Kidney capillary endothelial cell (primary cell): ENCODE measurements at regions not wholly inside any gene's neighbourhood (a gene's known extent, or its start where the extent isn't known, plus 50 kb on each side); places are given as distances from the start of the nearest gene placed in this dataset.
"Not testable (repeated sequence)": the region's sequence is repeated elsewhere in the genome, so short reads cannot be mapped to it uniquely, and the experiment has no call there.

Source experiments
- DNase-seq: peaks from one replicate; pipeline ENCODE4 v3.0.0-alpha.2; 2018; ENCODE audit warnings: low spot score

DNA sequence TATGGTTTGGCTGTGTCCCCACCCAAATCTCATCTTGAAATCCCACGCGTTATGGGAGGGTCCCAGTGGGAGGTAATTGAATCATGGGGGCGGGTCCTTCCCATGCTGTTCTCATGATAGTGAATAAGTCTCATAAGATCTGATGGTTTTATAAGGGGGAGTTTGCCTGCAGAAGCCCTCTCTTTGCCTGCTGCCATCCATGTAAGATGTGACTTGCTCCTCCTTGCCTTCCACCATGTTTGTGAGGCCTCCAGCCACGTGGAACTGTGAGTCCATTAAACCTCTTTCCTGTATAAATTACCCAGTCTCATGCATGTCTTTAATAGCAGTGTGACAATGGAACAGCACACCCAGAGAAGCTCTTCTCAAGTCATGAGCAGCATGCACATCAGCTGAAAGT, 119.1 kb upstream of the CARD11 start:
- DNase-seq = not testable (repeated sequence)

GRCh38 chr7:3164380-3164792, 120.7 kb upstream of the CARD11 start:
- no peak for DNase-seq

DNA sequence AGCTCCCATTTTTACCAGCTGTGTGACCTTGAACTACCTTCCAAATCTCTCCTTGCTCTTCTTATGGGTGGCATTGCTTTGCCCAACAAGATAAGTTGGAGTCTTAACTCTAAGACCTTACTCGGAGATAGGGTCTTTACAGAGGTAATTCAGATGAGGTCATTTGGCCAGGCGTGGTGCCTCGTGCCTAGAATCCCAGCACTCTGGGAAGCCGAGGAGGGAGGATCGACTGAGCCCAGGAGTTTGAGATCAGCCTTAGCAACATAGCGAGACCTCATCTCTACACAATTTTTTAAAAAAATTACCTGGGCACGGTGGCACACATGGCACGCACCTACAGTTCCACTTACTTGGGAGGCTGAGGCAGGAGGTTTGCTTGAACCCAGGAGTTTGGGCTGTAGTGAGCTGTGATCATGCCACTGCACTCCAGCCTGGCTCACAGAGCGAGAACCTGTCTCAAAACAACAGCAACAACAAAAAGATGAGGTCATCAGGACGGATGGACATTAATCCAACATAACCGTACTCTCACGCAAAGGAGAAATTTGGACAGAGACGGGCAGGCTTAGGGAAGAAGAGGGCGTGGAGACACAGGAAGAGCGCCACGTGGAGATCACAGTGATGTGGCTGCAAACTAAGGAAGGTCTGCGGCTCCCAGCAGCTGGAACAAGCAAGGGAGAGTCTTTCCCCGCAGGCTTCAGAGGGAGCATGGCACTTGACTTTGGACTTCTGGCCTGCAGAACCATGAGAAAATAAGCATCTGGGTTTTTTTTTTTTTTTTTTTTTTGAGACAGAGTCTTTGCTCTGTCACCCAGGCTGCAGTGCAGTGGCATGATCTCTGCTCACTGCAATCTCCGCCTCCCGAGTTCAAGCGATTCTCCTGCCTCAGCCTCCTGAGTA, 122.3 kb upstream of the CARD11 start:
- DNase-seq = no peak

DNA sequence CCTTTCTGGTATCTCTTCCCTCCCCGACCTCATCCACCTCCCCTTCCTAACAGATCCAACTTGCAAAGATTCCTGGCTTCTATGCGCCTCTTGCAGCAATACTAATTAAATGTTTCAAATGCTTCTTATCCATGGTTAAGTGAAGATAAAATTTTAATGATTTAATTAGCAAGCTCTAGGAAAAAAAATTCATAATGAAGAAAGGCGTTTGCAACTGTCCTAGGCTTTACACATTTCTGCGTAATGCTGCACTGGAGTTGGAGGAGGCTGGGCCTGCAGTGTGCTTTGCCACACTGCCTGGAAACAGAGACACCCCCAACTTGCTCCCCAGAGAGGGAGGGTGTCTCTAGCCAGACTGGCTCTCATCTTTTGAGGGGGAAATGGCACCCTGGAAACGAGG, 123.9 kb upstream of the CARD11 start:
- no peak for DNase-seq

- no peak for DNase-seq
These were observed 124.7 kb upstream of the CARD11 start for GRCh38 chr7:3168370-3168769.

GRCh38 chr7:3168869-3169268, 125.2 kb upstream of the CARD11 start:
- no peak for DNase-seq

- DNase-seq = no peak
These were observed 128.2 kb upstream of the SDK1 start for GRCh38 chr7:3172768-3173280.

DNA sequence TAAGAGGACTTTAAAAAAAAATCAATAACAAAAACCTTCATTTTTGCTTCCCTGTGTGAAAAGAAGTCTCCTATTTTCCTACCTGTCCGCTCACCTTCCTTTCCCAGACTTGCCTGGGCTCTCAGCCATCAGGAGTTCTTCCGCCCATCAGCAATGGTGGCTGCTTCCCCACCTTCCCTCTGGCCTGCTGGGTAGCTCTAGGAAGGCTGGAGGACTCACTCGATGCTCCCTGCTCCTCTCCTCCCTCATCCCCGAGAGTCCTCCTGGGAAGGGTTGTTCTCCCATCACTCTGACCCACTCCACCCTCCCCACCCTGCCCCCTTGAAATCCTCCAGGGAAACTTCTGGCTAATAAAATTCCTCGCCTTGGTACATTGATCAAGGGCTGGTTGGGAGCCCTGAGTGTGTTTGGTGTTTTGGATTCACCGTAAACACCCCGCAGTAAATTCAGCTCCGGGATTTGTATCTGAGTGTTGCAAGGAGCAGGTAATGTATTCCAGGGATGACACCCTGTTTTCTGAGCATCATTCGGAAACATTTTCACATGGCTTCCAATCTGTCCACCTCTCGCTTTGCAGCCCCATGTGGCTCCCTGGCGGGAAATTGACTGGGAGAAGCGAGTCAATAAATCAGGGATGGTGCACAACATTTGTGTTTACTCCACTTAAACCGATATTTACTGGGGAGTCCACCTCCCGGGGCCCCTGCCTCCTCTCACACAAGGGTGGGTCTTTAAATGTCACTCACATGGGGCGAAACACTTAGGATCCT, 126.4 kb upstream of the SDK1 start:
- no peak for DNase-seq

DNA sequence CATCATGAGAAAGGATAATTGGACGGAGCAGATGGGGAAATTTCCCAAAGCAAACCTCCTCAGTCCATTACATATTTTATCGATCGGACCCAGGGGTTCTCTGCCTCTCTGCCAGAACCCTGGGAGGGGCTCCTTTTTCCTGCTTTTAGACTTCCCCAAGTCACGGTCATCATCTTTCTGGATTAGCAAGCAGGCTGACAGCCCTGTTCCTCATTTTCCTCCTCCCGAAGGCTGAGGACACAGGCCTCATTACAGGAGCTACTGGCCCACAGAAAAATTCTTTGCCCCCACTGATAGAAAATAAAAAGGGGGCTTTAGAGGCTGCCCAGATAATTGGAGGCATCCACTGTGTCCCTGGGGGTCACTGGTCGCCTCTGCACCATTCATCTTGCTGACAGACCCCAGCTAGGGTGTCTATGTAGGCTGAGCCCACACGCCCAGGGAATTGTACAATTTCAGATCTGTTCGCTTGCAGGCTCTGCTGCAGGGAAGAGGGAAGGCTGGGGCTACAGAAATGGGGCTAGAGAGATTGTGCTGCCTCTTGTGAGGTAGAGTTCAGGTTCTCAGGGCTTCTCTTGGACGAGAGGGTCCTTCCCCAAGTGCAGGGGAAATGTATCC, 125.7 kb upstream of the SDK1 start:
- no peak for DNase-seq

DNA sequence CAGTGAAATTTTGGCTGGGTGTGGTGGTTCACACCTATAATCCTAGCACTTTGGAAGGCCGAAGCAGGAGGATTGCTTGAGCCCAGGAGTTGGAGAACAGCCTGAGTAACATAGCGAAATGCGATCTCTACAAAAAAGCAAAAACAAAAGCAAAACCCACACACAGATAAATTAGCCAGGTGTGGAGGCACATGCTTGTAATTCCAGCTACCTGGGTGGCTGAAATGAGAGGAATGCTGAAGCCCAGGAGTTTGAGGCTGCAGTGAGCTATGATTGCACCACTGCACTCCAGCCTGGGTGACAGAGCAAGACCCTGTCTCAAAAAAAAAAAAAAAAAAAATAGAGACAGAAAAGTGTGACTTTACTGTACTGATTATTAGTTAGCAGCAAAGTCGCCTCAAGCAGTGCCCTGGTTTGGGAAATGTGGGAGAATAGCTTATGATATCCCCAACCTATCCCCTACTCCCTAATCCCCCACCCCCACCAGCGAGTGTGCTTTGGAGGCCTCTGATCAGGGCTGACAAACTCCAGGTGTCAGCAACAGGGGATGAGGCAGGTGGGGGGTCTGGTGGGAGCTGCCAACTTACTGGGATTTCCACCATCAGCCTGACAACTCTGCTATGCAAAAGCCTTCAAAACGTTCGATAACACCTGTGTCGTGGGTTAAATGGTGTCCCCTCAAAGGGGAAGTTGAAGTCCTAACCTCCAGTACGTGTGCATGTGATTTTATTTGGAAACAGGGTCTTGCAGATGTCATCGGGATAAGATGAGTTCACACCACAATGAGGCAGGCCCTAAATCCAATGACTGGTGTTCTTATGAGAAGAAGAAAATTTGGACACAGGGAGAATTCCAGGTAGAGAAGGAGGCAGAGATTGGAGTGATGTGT, 124.7 kb upstream of the SDK1 start:
- no peak for DNase-seq

DNA sequence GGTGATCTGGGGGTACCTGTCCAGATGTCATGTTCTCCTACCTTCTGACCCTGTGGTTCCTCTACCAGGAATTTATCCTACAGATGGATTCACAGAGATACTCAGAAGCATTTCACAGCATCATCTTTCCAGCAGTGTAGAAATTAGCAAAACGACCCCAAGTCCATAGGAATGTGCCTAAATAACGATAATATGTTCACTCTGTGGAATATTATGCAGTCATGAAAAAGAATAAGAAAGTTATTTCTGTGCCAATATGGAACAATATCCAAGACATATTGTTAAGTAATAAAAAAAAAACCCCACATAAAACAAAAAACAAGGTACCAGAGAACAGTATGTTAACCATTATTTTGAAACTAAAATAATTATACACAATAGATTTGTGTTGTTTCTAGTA, 123.8 kb upstream of the SDK1 start:
- no peak for DNase-seq

GRCh38 chr7:3179456-3179855, 121.6 kb upstream of the SDK1 start:
- DNase-seq = no peak

DNA sequence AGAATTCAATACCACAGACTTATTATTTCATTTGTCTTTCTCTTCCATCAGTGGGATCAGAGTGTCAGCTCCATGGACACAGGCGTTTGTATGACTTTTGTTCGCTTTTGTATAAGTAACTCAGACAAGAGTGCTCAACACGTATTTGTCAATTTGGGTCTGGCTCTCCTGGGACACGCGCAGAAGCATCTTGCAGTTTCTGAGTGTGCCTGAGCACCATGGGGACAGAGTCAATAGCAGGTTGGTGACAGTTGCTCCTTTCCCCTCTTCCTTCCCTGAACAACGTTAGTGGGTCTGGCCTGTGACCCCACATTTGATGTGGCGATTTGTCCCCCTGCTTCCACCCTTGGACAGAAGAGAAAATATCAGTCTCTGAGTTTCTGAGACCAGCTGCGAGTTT, 120.4 kb upstream of the SDK1 start:
- no peak for DNase-seq

DNA sequence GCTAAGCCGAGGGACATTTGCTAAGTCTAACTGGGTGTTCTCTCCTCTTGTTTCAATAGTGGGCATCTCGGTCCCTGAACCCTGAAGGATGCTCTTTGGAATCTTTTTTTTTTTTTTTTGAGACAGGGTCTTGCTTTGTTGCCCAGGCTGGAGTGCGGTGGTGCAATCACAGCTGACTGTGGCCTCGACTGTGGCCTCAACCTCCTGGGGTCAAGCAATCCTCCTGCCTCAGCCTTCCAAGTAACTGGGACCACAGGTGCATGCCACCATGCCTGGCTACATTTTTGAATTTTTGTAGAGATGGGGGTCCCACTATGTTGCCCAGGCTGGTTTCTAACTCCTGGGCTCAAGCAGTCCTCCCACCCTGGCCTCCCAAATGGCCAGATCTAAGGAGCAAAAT, 119.0 kb upstream of the SDK1 start:
- DNase-seq = not testable (repeated sequence)

- no peak for DNase-seq
These were observed 113.5 kb upstream of the SDK1 start for GRCh38 chr7:3187444-3188040.

DNA sequence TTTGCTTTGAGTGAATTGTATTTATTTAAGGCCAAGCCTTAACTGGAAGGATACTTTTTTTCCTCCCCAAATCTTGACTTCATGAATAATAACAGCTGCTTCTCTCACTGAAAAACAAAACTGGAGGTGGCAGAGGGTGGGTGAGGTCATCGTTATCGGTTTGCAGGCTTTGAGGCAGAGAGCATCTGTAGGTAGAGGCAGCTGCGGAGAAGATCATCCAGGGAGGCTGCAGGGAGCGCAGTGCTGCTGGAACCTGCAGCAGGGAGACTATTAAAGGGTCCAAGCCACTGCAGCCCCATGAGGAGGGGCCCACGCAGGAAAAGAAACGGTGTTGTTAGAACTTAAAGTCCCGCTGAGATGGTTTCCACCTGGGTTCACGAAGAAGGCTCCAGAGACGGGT, 112.1 kb upstream of the SDK1 start:
- no peak for DNase-seq

GRCh38 chr7:3191548-3191947, 109.5 kb upstream of the SDK1 start:
- DNase-seq = no peak

GRCh38 chr7:3192669-3193068, 108.4 kb upstream of the SDK1 start:
- DNase-seq = no peak

DNA sequence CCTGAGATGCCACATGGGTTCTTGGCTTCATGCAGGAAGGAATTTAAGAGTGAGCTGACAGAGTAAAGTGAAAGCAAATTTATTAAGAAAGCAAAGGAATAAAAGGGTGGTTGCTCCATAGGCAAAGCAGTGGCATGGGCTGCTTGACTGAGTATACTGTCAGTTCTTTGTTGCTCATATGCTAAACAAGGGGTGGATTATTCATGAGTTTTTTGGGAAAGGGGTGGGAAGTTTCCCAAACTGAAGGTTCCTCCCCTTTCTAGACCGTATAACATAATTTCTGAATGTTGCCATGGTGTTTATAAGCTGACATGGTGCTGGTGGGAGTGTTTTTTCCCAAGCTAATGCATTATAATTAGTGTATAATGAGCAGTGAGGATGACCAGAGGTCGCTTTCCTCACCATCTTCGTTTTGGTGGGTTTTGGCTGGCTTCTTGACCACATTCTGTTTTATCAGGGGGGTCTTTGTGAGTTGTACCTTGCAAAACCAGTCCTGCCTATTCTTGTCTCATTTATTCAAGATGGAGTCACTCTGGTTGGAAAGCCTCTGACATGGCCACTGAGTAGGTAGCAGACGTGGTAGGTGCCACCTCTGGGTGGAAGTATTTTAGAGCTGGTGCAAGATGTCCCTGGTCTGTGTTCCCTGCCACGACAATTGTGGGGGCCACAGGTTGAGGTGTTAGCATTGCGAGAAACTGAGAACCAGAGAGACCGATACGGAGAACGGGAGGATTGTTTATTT, 107.5 kb upstream of the SDK1 start:
- no peak for DNase-seq

DNA sequence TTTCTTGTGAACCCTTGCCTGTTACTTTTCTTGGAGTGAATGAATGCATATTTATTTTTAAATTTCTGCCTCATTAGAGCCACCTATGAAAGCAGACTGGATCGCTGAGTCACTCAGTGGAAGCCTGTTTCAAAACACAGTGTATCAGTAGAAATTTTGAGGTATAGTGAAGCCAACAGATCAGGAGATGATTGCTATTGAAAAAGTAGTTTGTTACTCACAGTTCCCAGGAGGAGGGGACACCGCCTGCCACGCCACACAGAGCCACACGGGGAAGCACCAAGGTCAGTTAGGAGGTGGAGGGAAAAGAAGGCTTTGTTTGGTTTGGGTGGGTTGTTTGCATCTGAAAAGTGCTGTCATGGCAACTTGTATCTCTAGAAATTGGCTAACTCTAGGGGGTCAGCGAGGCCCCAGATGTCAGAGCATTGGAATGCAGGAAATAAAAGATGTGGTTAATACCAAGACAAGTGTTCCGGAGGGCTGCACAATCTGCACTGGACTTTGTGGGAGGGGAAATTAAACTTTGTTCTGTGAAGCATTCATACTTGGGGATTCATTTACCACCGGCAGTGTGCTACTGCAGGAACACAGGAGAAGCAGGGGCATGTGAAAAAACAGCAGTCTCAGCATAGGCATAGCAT, 106.4 kb upstream of the SDK1 start:
- no peak for DNase-seq
